ENCODE measurements at regions not wholly inside any gene's neighbourhood (a gene's known extent, or its start where the extent isn't known, plus 50 kb on each side); places are given as distances from the start of the nearest gene placed in this dataset.

DNA sequence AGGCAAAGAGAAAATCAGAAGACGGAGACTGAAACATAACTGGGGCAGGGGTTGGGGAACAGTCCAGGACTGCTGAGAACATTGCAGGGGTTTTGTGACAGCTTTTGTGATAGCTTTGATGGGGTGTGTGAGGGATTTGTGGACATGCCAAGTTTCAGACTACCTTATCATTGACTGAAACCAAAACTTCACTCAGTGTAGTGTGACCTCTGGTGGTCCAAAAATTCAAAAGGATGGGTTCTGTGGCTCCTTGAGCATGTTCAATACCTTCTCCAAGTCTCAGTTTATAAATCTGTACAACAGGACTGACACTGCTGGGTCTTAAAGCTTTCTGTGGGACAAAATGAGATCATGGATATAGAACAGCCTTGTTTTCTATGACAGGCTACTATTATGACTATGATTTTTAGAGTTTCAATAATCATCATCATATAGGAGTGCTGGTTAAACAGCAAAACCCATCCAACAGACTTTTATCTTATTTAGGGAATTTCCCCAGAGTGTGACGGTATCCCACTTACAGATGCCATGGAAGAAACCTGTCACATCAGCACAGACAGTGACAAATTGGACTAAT is 259.2 kb upstream of the SLC14A2 start:
- no peak for DNase-seq (ENCODE audit: low read depth)
- no peak overlapping the region for H3K4me3 ChIP-seq (ENCODE audit: low read depth, low read length)
- no peak for TF ChIP-seq MYC (IDR thresholded peaks at IDR 0.05; ENCODE audit: low read depth, low read length)
- TF ChIP-seq, protein P1, sequence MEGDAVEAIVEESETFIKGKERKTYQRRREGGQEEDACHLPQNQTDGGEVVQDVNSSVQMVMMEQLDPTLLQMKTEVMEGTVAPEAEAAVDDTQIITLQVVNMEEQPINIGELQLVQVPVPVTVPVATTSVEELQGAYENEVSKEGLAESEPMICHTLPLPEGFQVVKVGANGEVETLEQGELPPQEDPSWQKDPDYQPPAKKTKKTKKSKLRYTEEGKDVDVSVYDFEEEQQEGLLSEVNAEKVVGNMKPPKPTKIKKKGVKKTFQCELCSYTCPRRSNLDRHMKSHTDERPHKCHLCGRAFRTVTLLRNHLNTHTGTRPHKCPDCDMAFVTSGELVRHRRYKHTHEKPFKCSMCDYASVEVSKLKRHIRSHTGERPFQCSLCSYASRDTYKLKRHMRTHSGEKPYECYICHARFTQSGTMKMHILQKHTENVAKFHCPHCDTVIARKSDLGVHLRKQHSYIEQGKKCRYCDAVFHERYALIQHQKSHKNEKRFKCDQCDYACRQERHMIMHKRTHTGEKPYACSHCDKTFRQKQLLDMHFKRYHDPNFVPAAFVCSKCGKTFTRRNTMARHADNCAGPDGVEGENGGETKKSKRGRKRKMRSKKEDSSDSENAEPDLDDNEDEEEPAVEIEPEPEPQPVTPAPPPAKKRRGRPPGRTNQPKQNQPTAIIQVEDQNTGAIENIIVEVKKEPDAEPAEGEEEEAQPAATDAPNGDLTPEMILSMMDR (IDR thresholded peaks at IDR 0.05; ENCODE audit: low read depth, low read length), result no peak
- TF ChIP-seq POLR2A (IDR thresholded peaks at IDR 0.05; ENCODE audit: extremely low read depth, insufficient read length), result no peak
- TF ChIP-seq, protein P2, sequence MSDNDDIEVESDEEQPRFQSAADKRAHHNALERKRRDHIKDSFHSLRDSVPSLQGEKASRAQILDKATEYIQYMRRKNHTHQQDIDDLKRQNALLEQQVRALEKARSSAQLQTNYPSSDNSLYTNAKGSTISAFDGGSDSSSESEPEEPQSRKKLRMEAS (IDR thresholded peaks at IDR 0.05; ENCODE audit: low read depth, low read length), result no peak

DNA sequence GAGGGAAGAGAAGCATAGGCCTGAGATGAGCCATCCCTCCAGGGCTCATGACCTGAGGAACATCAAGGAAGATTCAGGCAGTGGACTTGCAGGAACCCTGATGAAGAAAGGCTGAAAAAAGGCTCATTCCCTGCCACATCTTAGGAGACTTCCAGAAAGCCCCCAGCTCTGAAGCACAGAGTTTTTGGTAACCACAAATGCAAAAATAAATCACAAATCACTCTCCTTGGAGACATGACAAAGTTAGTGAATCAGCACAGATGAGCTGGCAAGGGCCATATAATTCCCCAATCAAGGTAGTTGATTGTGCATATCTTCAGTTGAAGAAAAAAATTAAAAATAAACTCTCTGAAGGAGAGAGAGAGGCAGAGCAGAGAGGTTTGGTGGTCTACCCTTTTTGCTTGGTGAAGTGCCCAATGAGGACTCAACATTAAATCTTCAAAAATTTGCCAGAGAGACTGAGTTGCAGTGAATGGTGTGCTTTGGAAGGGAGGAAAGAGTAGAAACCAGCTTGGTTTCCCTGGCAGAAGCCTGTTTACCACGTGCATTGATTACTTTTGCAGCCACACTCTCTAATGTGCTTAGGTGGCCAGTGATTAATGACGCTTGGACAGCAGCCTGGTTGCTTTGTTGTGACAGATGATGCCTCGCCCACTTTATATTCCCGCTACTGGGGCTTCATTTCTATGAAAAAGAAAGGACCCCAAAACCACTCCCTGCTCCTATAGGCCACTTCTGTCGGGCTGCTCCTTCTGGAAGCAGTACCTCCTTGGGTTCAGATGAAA is 257.4 kb upstream of the SLC14A2 start:
- TF ChIP-seq, protein P1 (IDR thresholded peaks at IDR 0.05; ENCODE audit: low read depth, low read length), result no peak
- TF ChIP-seq MYC (IDR thresholded peaks at IDR 0.05; ENCODE audit: low read depth, low read length) (no peak), POLR2A (IDR thresholded peaks at IDR 0.05; ENCODE audit: extremely low read depth, insufficient read length) (no peak)
- TF ChIP-seq, protein P2 (IDR thresholded peaks at IDR 0.05; ENCODE audit: low read depth, low read length), result no peak
- no peak overlapping the region for H3K4me3 ChIP-seq (ENCODE audit: low read depth, low read length)
- no peak for DNase-seq (ENCODE audit: low read depth)

DNA sequence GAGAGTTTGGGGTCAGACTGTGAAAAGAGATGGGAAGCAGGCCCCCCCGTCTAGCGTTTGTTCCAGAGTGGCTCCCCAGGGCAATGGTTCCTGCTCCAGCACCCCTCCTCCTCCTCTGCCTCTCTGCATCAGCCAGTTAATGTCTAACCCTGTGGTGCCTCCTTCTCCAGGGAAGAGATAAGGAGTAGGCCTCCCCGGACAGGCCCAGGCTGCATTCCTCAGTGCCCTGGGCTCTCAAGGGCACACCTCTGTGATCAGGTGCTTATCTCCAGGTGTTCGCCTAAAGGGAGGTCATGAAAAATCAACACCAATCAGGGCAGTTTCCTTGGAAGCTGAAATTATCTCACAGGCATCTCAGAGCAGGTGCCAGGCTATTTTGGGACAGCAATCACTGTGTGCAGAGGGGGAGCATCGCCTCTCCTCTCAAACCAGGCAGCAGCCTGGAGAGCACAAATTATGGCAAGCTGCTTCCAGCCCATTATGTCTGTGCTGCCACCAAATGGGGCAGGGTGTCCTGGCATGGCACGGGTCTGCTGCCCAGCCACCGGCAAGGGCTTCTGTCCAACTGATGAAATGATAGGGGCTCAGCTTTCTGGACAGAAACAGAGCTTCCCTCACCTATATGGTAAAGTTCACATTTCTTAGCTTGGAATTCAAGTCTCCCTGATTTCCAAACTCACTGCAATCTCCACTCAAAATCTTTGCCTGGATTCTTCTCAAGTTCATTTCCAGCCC is 255.8 kb upstream of the SLC14A2 start:
- TF ChIP-seq, protein P1 (IDR thresholded peaks at IDR 0.05; ENCODE audit: low read depth, low read length), result no peak
- TF ChIP-seq, protein P2 (IDR thresholded peaks at IDR 0.05; ENCODE audit: low read depth, low read length), result no peak
- TF ChIP-seq MYC (IDR thresholded peaks at IDR 0.05; ENCODE audit: low read depth, low read length) (no peak), POLR2A (IDR thresholded peaks at IDR 0.05; ENCODE audit: extremely low read depth, insufficient read length) (no peak)
- no peak for DNase-seq (ENCODE audit: low read depth)

DNA sequence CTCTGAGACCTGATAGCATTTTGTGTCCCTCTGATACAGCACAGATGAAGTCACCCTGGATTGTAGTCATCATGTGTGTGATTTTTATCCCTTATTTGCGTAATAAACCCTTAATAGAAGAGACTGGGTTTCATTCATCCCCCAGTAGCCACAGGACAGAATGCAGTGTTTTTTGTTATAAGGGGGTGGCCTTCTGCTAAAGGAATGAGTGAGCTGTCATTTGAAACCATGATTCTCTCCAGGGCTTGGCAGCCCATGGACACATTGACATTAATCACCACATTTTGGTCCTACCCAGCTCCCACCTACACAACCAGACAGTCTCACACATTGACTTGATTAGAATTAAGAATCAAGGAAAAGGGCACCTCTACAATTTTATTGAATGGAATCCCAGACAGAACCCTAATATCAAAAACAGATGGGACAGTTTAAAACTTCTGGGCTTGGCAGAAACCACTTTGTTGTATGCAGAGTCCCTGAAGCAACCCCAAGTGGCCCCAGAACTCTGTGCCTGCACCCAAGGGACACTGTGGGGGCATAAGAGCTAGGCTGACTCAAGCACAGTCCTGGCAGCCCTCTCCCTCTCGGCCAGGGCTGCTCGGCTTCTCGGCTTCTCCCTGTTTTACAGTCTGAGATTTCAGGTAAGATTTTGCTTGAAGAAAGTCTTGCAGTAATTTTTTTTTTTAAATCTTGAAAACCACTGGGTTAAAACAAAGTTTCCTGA is 254.0 kb upstream of the SLC14A2 start:
- H3K4me3 ChIP-seq (ENCODE audit: low read depth, low read length), result no peak overlapping the region
- TF ChIP-seq POLR2A (IDR thresholded peaks at IDR 0.05; ENCODE audit: extremely low read depth, insufficient read length) (no peak), MYC (IDR thresholded peaks at IDR 0.05; ENCODE audit: low read depth, low read length) (no peak)
- TF ChIP-seq, protein P1 (IDR thresholded peaks at IDR 0.05; ENCODE audit: low read depth, low read length), result no peak
- TF ChIP-seq, protein P2 (IDR thresholded peaks at IDR 0.05; ENCODE audit: low read depth, low read length), result no peak
- no peak for DNase-seq (ENCODE audit: low read depth)

More for the DNA sequence above, 255.8 kb upstream of the SLC14A2 start:
- H3K4me3 ChIP-seq (ENCODE audit: low read depth, low read length), result no peak overlapping the region

DNA sequence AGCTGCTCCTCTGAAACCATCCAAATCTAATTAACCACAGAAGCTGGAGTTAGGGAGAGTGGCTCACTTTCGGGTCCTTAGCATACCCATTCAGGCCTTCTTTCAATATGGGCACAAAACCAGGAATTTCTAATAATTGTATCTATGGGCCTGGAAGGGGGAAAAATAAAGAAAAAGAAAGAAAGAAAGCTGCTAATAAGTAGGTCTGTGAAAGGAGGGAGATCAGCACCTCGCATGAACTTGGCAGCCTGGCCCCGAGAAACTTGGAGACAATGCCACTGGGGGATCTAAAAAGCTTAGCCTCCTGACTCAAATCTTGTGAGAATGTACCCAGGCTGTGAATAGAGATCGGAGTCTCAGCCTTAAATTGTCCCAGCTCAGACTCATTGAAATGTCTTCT is 252.1 kb upstream of the SLC14A2 start:
- no peak overlapping the region for H3K4me3 ChIP-seq (ENCODE audit: low read depth, low read length)
- no peak for DNase-seq (ENCODE audit: low read depth)
- TF ChIP-seq, protein P1 (IDR thresholded peaks at IDR 0.05; ENCODE audit: low read depth, low read length), result no peak
- TF ChIP-seq, protein P2 (IDR thresholded peaks at IDR 0.05; ENCODE audit: low read depth, low read length), result no peak
- no peak for TF ChIP-seq MYC (IDR thresholded peaks at IDR 0.05; ENCODE audit: low read depth, low read length)
